GM18867 (cell line): ENCODE measurements at regions not wholly inside any gene's neighbourhood (a gene's known extent, or its start where the extent isn't known, plus 50 kb on each side); places are given as distances from the start of the nearest gene placed in this dataset.
"Not testable (repeated sequence)": the region's sequence is repeated elsewhere in the genome, so short reads cannot be mapped to it uniquely, and the experiment has no call there.

Source experiments
- ATAC-seq: cut with Tn5 transposase; IDR thresholded peaks from one replicate; pipeline ENCODE4 v1.9.1; 2021; ENCODE audit warnings: mild to moderate bottlenecking, moderate library complexity; ENCODE audit not compliant: unreplicated experiment

GRCh38 chr5:126126574-126126973 is 296.6 kb upstream of the GRAMD2B start:
- no peak for ATAC-seq

GRCh38 chr5:126127371-126127770 is 295.8 kb upstream of the GRAMD2B start:
- ATAC-seq: not testable (repeated sequence)

DNA sequence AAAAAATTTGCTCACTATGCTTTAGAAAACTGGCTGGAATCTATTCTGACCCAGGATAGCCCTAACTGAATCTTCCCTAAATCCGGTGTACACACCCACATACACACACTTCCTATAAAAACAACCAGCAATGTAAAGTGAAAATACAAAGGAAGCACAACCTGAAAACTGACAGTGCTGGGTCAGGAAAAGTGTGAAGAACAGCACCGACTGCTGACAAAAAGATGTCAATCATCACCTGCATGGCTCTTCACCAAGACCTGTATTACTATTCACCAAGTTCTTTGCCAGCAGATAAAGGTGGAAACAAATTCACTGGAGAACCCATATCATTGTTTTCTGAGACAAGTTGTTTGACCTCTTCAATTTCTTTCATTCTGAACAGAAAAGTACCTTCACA is 293.8 kb upstream of the GRAMD2B start:
- ATAC-seq: no peak

GRCh38 chr5:126133424-126133823 is 289.8 kb upstream of the GRAMD2B start:
- ATAC-seq: no peak

DNA sequence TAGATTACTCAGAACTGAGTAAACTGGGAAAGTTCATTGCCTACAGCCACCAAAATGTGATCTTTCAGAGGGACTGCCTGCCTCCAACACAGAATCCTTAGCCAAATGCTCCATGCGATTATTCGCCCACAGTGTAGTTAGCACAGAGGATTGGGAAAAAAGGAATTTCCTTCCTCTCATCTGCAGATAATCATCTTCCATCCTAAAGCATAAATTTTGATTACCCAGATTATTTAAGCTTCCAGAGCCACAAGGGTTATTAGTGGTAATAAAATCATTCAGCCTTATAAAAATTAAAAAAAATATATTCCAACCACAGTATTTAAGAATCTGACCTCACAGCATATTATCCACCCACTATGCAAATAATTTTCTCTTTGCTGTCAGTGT is 285.3 kb upstream of the GRAMD2B start:
- ATAC-seq: no peak

GRCh38 chr5:126138281-126138931 is 284.8 kb upstream of the GRAMD2B start:
- ATAC-seq: no peak

GRCh38 chr5:126139086-126139485 is 284.1 kb upstream of the GRAMD2B start:
- no peak for ATAC-seq

- no peak for ATAC-seq
Measured at GRCh38 chr5:126139773-126140172, 283.4 kb upstream of the GRAMD2B start.

GRCh38 chr5:126143622-126144021 is 279.6 kb upstream of the GRAMD2B start:
- ATAC-seq: peak; percentile 58

- not testable (repeated sequence) for ATAC-seq
Measured at GRCh38 chr5:126150319-126150718, 272.9 kb upstream of the GRAMD2B start.

DNA sequence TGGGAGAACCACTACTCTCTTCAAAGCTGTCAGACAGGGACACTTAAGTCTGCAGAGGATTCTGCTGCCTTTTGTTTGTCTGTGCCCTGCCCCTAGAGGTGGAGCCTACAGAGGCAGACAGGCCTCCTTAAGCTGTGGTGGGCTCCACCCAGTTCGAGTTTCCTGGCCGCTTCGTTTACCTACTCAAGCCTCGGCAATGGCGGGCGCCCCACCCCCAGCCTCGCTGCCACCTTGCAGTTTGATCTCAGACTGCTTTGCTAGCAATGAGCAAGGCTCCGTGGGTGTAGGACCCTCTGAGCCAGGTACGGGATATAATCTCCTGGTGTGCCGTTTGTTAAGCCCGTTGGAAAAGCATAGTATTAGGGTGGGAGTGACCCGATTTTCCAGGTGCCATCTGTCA is 267.9 kb upstream of the GRAMD2B start:
- not testable (repeated sequence) for ATAC-seq

DNA sequence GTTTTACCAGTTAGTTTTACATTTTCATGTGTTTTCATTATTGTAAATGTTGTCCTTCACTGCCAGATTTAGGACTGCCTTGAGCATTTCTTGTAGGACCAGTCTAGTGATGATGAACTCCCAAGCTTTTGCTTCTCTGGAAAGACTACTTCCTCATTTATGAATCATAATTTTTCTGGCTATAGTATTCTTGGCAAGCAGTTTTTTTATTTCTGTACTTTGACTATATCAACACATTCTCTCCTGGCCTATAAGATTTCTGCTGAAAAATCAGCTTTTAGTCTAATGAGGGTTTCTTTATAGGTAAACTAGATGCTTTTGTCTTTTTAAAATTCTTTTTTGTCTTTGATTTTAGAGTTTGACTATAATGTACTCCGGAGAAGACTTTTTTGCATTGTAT is 256.8 kb upstream of the GRAMD2B start:
- no peak for ATAC-seq

GRCh38 chr5:126168785-126169184 is 254.4 kb upstream of the GRAMD2B start:
- no peak for ATAC-seq

DNA sequence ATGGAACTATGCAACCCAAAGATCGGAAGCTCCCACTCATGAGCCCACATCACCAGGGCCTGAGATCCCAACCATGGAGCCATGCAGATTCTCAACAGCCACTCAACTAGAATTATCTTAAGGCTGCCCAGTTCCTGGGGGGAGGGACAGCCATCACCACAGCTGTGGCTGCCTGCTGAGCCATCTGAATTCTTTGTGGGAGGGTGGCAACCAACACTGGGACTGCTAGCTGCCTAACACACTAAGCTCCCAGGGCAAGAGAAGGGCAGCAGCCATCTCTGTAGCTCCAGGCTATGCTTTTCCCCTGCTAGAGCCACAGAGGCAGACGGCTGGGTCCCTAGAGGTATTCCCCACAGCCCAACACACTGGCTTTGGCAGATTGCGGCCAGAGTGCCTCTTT is 251.3 kb upstream of the GRAMD2B start:
- ATAC-seq: no peak

DNA sequence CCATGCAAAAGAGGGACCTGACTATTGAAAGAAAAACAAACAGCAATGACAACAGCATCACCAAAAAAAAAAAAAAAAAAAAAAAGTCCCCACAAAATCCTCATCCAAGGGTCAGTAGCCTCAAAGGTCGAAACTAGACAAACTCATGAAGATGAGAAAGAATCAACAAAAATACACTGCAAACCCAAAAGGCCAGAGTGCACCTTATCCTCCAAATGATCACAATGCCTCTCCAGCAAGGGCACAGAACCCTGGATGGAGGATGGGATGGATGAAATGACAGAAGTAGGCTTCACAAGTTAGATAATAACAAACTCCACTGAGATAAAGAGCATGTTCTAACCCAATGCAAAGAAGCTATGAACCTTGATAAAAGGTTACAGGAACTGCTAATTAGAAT is 250.4 kb upstream of the GRAMD2B start:
- ATAC-seq: no peak

GRCh38 chr5:126178521-126178920 is 244.7 kb upstream of the GRAMD2B start:
- ATAC-seq: no peak

DNA sequence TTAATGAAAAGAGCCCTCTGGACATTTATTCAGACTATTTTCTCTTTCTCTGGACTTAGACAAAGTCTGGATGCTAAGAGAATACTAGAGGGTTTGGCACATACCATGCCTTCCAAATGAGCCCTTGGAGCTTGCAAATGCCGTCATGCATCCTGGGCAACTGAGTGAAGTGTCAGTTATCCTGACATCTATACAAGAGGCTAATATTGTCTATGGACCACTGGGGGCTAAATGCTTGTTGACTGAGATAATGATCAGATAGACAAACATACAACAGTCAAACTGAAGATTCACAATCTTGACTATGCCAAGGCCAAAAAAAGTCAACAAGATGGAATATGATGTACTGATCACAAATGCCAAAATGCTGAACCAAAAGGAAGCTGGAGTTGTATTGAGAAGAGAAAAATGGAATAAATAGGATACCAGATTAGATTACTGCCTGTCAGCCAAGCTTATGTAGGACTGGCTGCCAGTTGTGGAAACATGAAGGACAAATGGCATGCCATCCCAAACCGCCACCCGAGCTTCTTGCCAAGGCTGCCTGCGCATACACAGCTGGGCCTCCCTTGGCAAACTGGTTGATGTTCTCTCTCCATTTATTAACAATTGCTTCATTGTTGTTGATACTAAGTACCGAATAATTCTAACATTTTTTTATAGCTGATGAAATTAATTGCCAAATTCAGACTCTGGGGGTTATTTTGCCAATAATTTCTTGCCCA is 240.1 kb upstream of the GRAMD2B start:
- ATAC-seq: no peak

- ATAC-seq: no peak
Measured at GRCh38 chr5:126184474-126184873, 238.7 kb upstream of the GRAMD2B start.

DNA sequence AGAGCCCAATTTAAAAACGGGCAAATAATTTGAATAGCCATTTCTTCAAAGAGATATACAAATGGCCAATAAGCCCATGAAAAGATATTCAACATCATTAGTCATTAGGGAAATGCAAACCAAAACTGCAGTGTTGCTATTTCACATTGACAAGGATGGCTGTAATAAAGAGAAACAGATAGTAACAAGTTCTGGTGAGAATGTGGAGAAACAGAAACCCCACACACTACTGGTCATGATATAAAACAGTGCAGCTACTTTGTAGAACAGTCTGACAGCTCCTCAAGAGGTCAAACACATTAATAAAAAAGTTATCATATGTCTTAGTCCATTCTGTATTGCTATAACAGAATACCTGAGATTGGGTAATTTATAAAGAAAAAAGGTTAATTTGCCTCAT is 237.0 kb upstream of the GRAMD2B start:
- peak; percentile 91 for ATAC-seq

- ATAC-seq: no peak
Measured at GRCh38 chr5:126188804-126189203, 234.4 kb upstream of the GRAMD2B start.

DNA sequence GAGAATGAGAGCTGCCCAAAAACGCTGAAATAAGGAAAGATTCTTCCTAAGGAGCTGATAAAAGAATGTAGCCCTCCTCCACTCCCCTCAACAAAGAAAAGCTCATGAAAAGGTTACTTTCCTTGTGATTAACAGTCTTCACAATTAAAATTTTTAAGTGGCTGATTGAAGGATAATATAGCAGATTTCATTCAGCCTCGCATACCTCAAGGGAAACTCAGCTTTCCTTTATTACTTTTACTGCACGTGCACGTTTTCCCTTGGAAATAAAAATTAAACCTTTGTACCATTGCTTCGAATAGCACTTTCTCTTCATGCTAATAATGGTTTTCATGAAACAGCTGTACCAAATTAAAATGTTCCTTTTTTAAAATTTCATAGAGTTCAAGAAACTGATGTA is 234.0 kb upstream of the GRAMD2B start:
- no peak for ATAC-seq

GRCh38 chr5:126189862-126190261 is 233.3 kb upstream of the GRAMD2B start:
- no peak for ATAC-seq

- ATAC-seq: no peak
Measured at GRCh38 chr5:126192226-126192625, 231.0 kb upstream of the GRAMD2B start.
